ENCODE measurements at regions not wholly inside any gene's neighbourhood (a gene's known extent, or its start where the extent isn't known, plus 50 kb on each side); places are given as distances from the start of the nearest gene placed in this dataset.

- TF ChIP-seq, protein P1, sequence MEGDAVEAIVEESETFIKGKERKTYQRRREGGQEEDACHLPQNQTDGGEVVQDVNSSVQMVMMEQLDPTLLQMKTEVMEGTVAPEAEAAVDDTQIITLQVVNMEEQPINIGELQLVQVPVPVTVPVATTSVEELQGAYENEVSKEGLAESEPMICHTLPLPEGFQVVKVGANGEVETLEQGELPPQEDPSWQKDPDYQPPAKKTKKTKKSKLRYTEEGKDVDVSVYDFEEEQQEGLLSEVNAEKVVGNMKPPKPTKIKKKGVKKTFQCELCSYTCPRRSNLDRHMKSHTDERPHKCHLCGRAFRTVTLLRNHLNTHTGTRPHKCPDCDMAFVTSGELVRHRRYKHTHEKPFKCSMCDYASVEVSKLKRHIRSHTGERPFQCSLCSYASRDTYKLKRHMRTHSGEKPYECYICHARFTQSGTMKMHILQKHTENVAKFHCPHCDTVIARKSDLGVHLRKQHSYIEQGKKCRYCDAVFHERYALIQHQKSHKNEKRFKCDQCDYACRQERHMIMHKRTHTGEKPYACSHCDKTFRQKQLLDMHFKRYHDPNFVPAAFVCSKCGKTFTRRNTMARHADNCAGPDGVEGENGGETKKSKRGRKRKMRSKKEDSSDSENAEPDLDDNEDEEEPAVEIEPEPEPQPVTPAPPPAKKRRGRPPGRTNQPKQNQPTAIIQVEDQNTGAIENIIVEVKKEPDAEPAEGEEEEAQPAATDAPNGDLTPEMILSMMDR (IDR thresholded peaks at IDR 0.05; ENCODE audit: low read length) = no peak
- no peak for TF ChIP-seq EZH2 (IDR thresholded peaks at IDR 0.05; ENCODE audit: borderline replicate concordance, low read length)
Measured at GRCh38 chrX:140432346-140433175, 72.3 kb downstream of the SOX3 start.
